ENCODE measurements at regions not wholly inside any gene's neighbourhood (a gene's known extent, or its start where the extent isn't known, plus 50 kb on each side); places are given as distances from the start of the nearest gene placed in this dataset.

DNA sequence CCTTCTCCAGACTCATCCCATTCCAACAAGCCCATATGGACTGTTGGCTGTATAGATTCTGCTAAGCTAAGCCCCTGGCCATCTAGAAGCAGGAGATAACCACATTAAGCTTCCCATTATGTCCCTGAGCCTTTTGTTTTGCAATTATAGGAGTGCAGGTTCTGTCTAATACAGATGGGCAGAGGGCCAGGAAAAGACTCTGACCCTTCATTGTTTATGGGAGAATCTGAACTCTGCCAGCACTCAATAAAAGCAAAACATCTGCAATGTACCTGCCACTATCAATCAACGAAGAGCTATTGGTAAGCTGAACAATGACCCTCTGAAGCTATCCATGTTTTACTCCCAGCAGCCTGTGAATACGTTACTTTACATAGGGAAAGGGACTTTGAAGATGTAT, 207.3 kb upstream of the CLNK start:
- BruUV-seq (replicated peaks), result no TSS peak

DNA sequence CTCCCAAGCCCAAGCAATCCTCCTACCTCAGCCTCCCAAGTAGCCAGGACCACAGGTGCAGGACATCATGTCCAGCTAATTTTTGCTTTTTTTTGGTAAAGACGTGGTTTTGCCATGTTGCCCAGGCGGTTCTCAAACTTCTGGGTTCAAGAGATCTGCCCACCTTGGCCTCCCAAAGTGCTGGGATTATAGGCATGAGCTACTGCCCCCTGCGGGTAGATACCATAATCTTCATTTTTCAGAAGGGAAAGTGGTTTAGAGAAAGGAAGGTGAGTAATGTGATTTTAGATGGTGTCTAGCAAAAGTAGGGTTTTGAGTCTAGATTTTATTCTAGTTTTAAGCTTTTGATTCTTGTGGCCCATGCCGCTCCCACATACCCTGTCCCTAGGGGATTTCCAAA, 205.3 kb upstream of the CLNK start:
- intact Hi-C loops (cut with micrococcal nuclease; ENCODE audit: unreplicated experiment), result no loop called here
- CTCF ChIA-PET, result no interaction called here
- no peak for TF ChIP-seq CTCF (conservative IDR thresholded peaks at IDR 0.05; ENCODE audit: low read depth, low read length)
- TF ChIP-seq EZH2 (IDR thresholded peaks at IDR 0.05; ENCODE audit: borderline replicate concordance, low read depth, low read length, poor library complexity, severe bottlenecking), result no peak
- no peak overlapping the region for H3K27ac ChIP-seq (ENCODE audit: low read depth, low read length, poor library complexity, severe bottlenecking)
- no peaks in the 10 kb centered on the region for H3K4me1 ChIP-seq (ENCODE audit: insufficient read depth, low read length, poor library complexity, severe bottlenecking)
- no peak for DNase-seq (ENCODE audit: low spot score)
- peaks cover 49% of the 10 kb centered on the region for H3K9me3 ChIP-seq (ENCODE audit: low read depth, low read length, poor library complexity, severe bottlenecking)
- POLR2A ChIA-PET (ENCODE audit: low non-redundant PET), result no interaction called here
- H3K36me3 ChIP-seq (ENCODE audit: insufficient read depth, low read length, poor library complexity, severe bottlenecking), result no peaks in the 10 kb centered on the region
- BruUV-seq (replicated peaks), result no TSS peak
- no peaks in the 10 kb centered on the region for H3K27me3 ChIP-seq (replicated peaks; ENCODE audit: insufficient read depth, low read depth, low read length, poor library complexity)
- H3K4me3 ChIP-seq (ENCODE audit: low read depth, low read length, poor library complexity, severe bottlenecking), result no peak overlapping the region

More for the DNA sequence above, 207.3 kb upstream of the CLNK start:
- ChIA-PET POLR2A (ENCODE audit: low non-redundant PET) (no interaction called here), CTCF (no interaction called here)
- H3K9me3 ChIP-seq (ENCODE audit: low read depth, low read length, poor library complexity, severe bottlenecking), result peaks cover 55% of the 10 kb centered on the region
- DNase-seq (ENCODE audit: low spot score), result no peak
- no peaks in the 10 kb centered on the region for H3K4me1 ChIP-seq (ENCODE audit: insufficient read depth, low read length, poor library complexity, severe bottlenecking)
- H3K27ac ChIP-seq (ENCODE audit: low read depth, low read length, poor library complexity, severe bottlenecking), result no peak overlapping the region
- H3K27me3 ChIP-seq (replicated peaks; ENCODE audit: insufficient read depth, low read depth, low read length, poor library complexity), result no peaks in the 10 kb centered on the region
- intact Hi-C loops (cut with micrococcal nuclease; ENCODE audit: unreplicated experiment), result no loop called here
- no peaks in the 10 kb centered on the region for H3K36me3 ChIP-seq (ENCODE audit: insufficient read depth, low read length, poor library complexity, severe bottlenecking)
- TF ChIP-seq EZH2 (IDR thresholded peaks at IDR 0.05; ENCODE audit: borderline replicate concordance, low read depth, low read length, poor library complexity, severe bottlenecking), result no peak
- no peak for TF ChIP-seq CTCF (conservative IDR thresholded peaks at IDR 0.05; ENCODE audit: low read depth, low read length)
- no peak overlapping the region for H3K4me3 ChIP-seq (ENCODE audit: low read depth, low read length, poor library complexity, severe bottlenecking)

GRCh38 chr4:10879411-10880110, 195.0 kb upstream of the CLNK start:
- Histone ChIP-seq H3K27me3 (replicated peaks; ENCODE audit: insufficient read depth, low read depth, low read length, poor library complexity) (no peaks in the 10 kb centered on the region), H3K4me1 (ENCODE audit: insufficient read depth, low read length, poor library complexity, severe bottlenecking) (no peaks in the 10 kb centered on the region), H3K27ac (ENCODE audit: low read depth, low read length, poor library complexity, severe bottlenecking) (no peak overlapping the region), H3K9me3 (ENCODE audit: low read depth, low read length, poor library complexity, severe bottlenecking) (peaks cover 51% of the 10 kb centered on the region), H3K4me3 (ENCODE audit: low read depth, low read length, poor library complexity, severe bottlenecking) (no peak overlapping the region), H3K36me3 (ENCODE audit: insufficient read depth, low read length, poor library complexity, severe bottlenecking) (no peaks in the 10 kb centered on the region)
- POLR2A ChIA-PET (ENCODE audit: low non-redundant PET), result no interaction called here
- intact Hi-C loops (cut with micrococcal nuclease; ENCODE audit: unreplicated experiment), result no loop called here
- CTCF ChIA-PET, result no interaction called here
- BruUV-seq (replicated peaks), result no TSS peak
- no peak for DNase-seq (ENCODE audit: low spot score)
- TF ChIP-seq EZH2 (IDR thresholded peaks at IDR 0.05; ENCODE audit: borderline replicate concordance, low read depth, low read length, poor library complexity, severe bottlenecking), result no peak
- TF ChIP-seq CTCF (conservative IDR thresholded peaks at IDR 0.05; ENCODE audit: low read depth, low read length), result no peak

Measured in A673 (cell line).